ENCODE measurements at regions not wholly inside any gene's neighbourhood (a gene's known extent, or its start where the extent isn't known, plus 50 kb on each side); places are given as distances from the start of the nearest gene placed in this dataset.
"Not testable (repeated sequence)": the region's sequence is repeated elsewhere in the genome, so short reads cannot be mapped to it uniquely, and the experiment has no call there.

- Mint-ChIP-seq H3K9me3 (peaks cover 0 to 8% (median 2%) of the 10 kb centered on the region in 7 donors), H3K4me1 (no peaks in the 10 kb centered on the region), H3K27ac (no peak overlapping the region), H3K36me3 (no peaks in the 10 kb centered on the region), H3K4me3 (no peak overlapping the region), H3K27me3 (ENCODE audit: low read depth in 3 of 3) (peaks cover 0 to 2% (median 0%) of the 10 kb centered on the region in 3 donors)
- TF ChIP-seq CTCF (IDR thresholded peaks at IDR 0.05): no peak
- H3K4me3 ChIP-seq (replicated peaks in 1 of 3; ENCODE audit: low read depth in 2 of 3, low read length in 3 of 3): no peak overlapping the region
- intact Hi-C loops (cut with micrococcal nuclease): no loop called here
- H3K27ac ChIP-seq (ENCODE audit: low read depth in 1 of 2, low read length in 2 of 2): no peak overlapping the region
- H3K4me2 ChIP-seq (replicated peaks; ENCODE audit: extremely low read depth, low read length, poor library complexity, severe bottlenecking): no peak overlapping the region
- peaks cover 0 to 7% of the 10 kb centered on the region in 2 donors for H3K9me3 ChIP-seq (replicated peaks in 1 of 2; ENCODE audit: control insufficient read depth in 1 of 2, insufficient read depth in 1 of 2, low read length in 2 of 2)
- no peaks in the 10 kb centered on the region for H3K4me1 ChIP-seq (ENCODE audit: control insufficient read depth in 1 of 2, insufficient read depth in 2 of 2, low read length in 2 of 2)
- H4K20me1 ChIP-seq (ENCODE audit: insufficient read depth, low read length): no peaks in the 10 kb centered on the region
- no peak for DNase-seq
- no peaks in the 10 kb centered on the region for H3K27me3 ChIP-seq (ENCODE audit: control insufficient read depth in 2 of 2, insufficient read depth in 2 of 2, low read length in 2 of 2)
- H3K36me3 ChIP-seq (replicated peaks in 1 of 2; ENCODE audit: control insufficient read depth in 1 of 2, insufficient read depth in 2 of 2, low read length in 2 of 2): no peaks in the 10 kb centered on the region
- no peak overlapping the region for H2AFZ ChIP-seq (ENCODE audit: insufficient read depth, low read depth, low read length, poor library complexity, severe bottlenecking)
- no peaks in the 10 kb centered on the region for H3K79me2 ChIP-seq (ENCODE audit: insufficient read depth, low read length)
- no peak overlapping the region for H3K9ac ChIP-seq (ENCODE audit: insufficient read depth, low read length, poor library complexity, severe bottlenecking)
Measured at GRCh38 chr7:153070141-153070540, 310.6 kb downstream of the ACTR3B start.

GRCh38 chr7:153072806-153073205 lies 313.3 kb downstream of the ACTR3B start:
- H3K36me3 ChIP-seq (replicated peaks in 1 of 2; ENCODE audit: control insufficient read depth in 1 of 2, insufficient read depth in 2 of 2, low read length in 2 of 2): no peaks in the 10 kb centered on the region
- H3K27me3 Mint-ChIP-seq (ENCODE audit: low read depth in 3 of 3): peaks cover 0 to 2% (median 0%) of the 10 kb centered on the region in 3 donors
- H3K4me1 Mint-ChIP-seq: no peaks in the 10 kb centered on the region
- WGBS (ENCODE audit: insufficient coverage): 100% methylated on average over 1 of the region's 4 CpGs
- H3K4me2 ChIP-seq (replicated peaks; ENCODE audit: extremely low read depth, low read length, poor library complexity, severe bottlenecking): no peak overlapping the region
- H3K9me3 Mint-ChIP-seq: peaks cover 0 to 12% (median 5%) of the 10 kb centered on the region in 7 donors
- no peak overlapping the region for H3K4me3 ChIP-seq (replicated peaks in 1 of 3; ENCODE audit: low read depth in 2 of 3, low read length in 3 of 3)
- no peak overlapping the region for H3K4me3 Mint-ChIP-seq
- H3K27me3 ChIP-seq (ENCODE audit: control insufficient read depth in 2 of 2, insufficient read depth in 2 of 2, low read length in 2 of 2): no peaks in the 10 kb centered on the region
- no peaks in the 10 kb centered on the region for H3K79me2 ChIP-seq (ENCODE audit: insufficient read depth, low read length)
- no peak overlapping the region for H3K27ac Mint-ChIP-seq
- H2AFZ ChIP-seq (ENCODE audit: insufficient read depth, low read depth, low read length, poor library complexity, severe bottlenecking): no peak overlapping the region
- no peak for DNase-seq
- H3K27ac ChIP-seq (ENCODE audit: low read depth in 1 of 2, low read length in 2 of 2): no peak overlapping the region
- no peaks in the 10 kb centered on the region for H3K4me1 ChIP-seq (ENCODE audit: control insufficient read depth in 1 of 2, insufficient read depth in 2 of 2, low read length in 2 of 2)
- peaks cover 0 to 5% of the 10 kb centered on the region in 2 donors for H3K9me3 ChIP-seq (replicated peaks in 1 of 2; ENCODE audit: control insufficient read depth in 1 of 2, insufficient read depth in 1 of 2, low read length in 2 of 2)
- TF ChIP-seq CTCF (IDR thresholded peaks at IDR 0.05): no peak
- H3K36me3 Mint-ChIP-seq: no peaks in the 10 kb centered on the region
- intact Hi-C loops (cut with micrococcal nuclease): no loop called here
- H3K9ac ChIP-seq (ENCODE audit: insufficient read depth, low read length, poor library complexity, severe bottlenecking): no peak overlapping the region
- H4K20me1 ChIP-seq (ENCODE audit: insufficient read depth, low read length): no peaks in the 10 kb centered on the region

GRCh38 chr7:153076289-153076688 lies 316.7 kb downstream of the ACTR3B start:
- H3K4me3 ChIP-seq (replicated peaks in 1 of 3; ENCODE audit: low read depth in 2 of 3, low read length in 3 of 3); H3K36me3 ChIP-seq (replicated peaks in 1 of 2; ENCODE audit: control insufficient read depth in 1 of 2, insufficient read depth in 2 of 2, low read length in 2 of 2); H2AFZ ChIP-seq (ENCODE audit: insufficient read depth, low read depth, low read length, poor library complexity, severe bottlenecking); H3K9ac ChIP-seq (ENCODE audit: insufficient read depth, low read length, poor library complexity, severe bottlenecking); intact Hi-C loops (cut with micrococcal nuclease); H4K20me1 ChIP-seq (ENCODE audit: insufficient read depth, low read length); DNase-seq; H3K27ac Mint-ChIP-seq; H3K36me3 Mint-ChIP-seq; H3K4me3 Mint-ChIP-seq; H3K4me1 Mint-ChIP-seq; H3K27me3 ChIP-seq (ENCODE audit: control insufficient read depth in 2 of 2, insufficient read depth in 2 of 2, low read length in 2 of 2); H3K4me2 ChIP-seq (replicated peaks; ENCODE audit: extremely low read depth, low read length, poor library complexity, severe bottlenecking); H3K4me1 ChIP-seq (ENCODE audit: control insufficient read depth in 1 of 2, insufficient read depth in 2 of 2, low read length in 2 of 2); H3K27ac ChIP-seq (ENCODE audit: low read depth in 1 of 2, low read length in 2 of 2); H3K79me2 ChIP-seq (ENCODE audit: insufficient read depth, low read length); H3K27me3 Mint-ChIP-seq (ENCODE audit: low read depth in 3 of 3): not testable (repeated sequence)
- no CpG with 5 or more reads among the region's 2 CpGs for WGBS (ENCODE audit: insufficient coverage)
- peaks cover 0 to 18% (median 6%) of the 10 kb centered on the region in 7 donors for H3K9me3 Mint-ChIP-seq
- H3K9me3 ChIP-seq (replicated peaks in 1 of 2; ENCODE audit: control insufficient read depth in 1 of 2, insufficient read depth in 1 of 2, low read length in 2 of 2): peaks cover 0 to 13% of the 10 kb centered on the region in 2 donors

Measured in CD14-positive monocyte (primary cell).